ENCODE measurements at regions not wholly inside any gene's neighbourhood (a gene's known extent, or its start where the extent isn't known, plus 50 kb on each side); places are given as distances from the start of the nearest gene placed in this dataset.

DNA sequence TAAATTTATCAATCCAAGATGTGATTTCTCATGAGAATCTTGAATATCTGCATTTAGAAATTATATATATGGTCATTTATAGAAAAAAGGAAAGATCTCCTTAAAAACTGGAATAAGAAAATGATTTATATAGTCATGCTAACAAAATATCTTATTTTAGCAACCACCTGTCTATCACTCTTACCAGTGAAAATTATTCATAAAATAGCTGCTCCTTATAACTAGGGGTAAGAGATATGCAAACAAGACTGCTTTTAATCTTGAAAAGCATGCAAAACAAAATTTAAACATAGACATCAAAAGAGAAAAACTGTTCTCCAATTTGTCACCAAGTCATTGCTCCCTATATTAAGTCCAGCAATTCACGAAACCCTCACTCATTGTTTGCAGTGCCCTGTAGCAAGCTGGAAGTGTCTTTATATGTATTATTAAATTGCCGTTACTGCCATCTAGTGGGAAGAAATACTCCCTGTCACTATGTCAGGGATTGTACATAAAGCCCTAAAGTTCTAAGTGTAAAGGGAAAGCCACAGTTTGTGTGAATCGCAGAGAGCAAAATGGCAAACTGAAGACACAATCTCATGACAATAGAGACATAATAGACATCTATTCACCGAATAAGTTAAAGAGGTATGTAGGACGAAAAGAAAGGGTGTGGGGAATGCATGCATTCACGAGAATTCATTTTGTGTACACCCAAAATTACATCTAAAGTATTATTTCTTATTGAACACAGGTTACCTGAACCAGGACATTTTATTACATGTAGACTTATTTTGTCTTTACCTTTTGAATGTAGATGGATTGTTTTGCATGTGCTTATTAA lies 600.5 kb downstream of the USP25 start:
- Mint-ChIP-seq H3K27ac (peak overlapping the region; percentile 64), H3K9me3 (peaks cover 8% of the 10 kb centered on the region), H3K4me1 (peaks cover 37% of the 10 kb centered on the region), H3K4me3 (peak overlapping the region; percentile 16), H3K36me3 (peaks cover 23% of the 10 kb centered on the region), H3K27me3 (ENCODE audit: low read depth) (no peaks in the 10 kb centered on the region)
- no peak for DNase-seq (ENCODE audit: low spot score in 2 of 2, unreplicated experiment in 2 of 2)
- TF ChIP-seq, protein P1, sequence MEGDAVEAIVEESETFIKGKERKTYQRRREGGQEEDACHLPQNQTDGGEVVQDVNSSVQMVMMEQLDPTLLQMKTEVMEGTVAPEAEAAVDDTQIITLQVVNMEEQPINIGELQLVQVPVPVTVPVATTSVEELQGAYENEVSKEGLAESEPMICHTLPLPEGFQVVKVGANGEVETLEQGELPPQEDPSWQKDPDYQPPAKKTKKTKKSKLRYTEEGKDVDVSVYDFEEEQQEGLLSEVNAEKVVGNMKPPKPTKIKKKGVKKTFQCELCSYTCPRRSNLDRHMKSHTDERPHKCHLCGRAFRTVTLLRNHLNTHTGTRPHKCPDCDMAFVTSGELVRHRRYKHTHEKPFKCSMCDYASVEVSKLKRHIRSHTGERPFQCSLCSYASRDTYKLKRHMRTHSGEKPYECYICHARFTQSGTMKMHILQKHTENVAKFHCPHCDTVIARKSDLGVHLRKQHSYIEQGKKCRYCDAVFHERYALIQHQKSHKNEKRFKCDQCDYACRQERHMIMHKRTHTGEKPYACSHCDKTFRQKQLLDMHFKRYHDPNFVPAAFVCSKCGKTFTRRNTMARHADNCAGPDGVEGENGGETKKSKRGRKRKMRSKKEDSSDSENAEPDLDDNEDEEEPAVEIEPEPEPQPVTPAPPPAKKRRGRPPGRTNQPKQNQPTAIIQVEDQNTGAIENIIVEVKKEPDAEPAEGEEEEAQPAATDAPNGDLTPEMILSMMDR (IDR thresholded peaks at IDR 0.05; ENCODE audit: unreplicated experiment), result peak; percentile 57

DNA sequence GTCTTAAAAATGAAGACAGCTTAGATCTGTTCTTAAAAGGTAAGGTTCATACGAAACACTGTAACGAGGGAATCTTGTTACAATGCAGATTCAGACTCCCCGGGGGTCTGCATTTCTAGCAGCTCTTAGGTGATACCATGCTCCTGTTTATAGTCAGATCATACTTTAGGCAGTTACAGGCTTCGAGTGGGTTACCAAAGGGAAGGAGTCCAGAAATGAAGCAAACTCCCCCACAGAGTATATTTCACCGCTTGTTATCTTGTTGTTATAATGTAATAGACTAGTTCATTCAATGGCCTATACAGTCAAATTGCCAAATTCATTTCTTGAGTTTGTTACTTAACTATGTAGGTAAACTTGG lies 601.1 kb downstream of the USP25 start:
- H3K36me3 Mint-ChIP-seq, result peaks cover 25% of the 10 kb centered on the region
- no peaks in the 10 kb centered on the region for H3K27me3 Mint-ChIP-seq (ENCODE audit: low read depth)
- no peak for DNase-seq (ENCODE audit: low spot score in 2 of 2, unreplicated experiment in 2 of 2)
- peaks cover 37% of the 10 kb centered on the region for H3K4me1 Mint-ChIP-seq
- H3K27ac Mint-ChIP-seq, result peak overlapping the region; percentile 64
- TF ChIP-seq, protein P1 (IDR thresholded peaks at IDR 0.05; ENCODE audit: unreplicated experiment), result no peak
- peak overlapping the region; percentile 7 for H3K4me3 Mint-ChIP-seq
- peaks cover 8% of the 10 kb centered on the region for H3K9me3 Mint-ChIP-seq

DNA sequence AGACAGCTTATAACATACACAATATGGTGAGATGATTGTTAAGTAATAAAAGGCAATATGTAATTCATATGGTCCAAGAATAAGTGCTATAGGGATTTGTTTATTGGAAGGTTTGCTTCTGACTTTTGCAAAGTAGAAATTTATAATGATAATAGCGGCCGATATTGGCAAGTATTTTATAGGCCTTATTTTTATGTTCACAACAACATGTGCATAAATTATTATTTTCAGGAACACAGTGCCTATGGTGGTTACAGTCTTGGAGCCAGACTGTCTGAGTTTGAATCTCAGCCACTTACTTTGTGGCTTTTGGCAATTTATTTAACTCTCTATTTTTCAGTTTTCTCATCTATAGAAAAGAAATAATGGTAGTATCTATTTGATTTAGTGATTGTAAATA lies 607.5 kb downstream of the USP25 start:
- Mint-ChIP-seq H3K27me3 (ENCODE audit: low read depth) (no peaks in the 10 kb centered on the region), H3K27ac (no peak overlapping the region), H3K4me1 (peaks cover 6% of the 10 kb centered on the region), H3K36me3 (peaks cover 31% of the 10 kb centered on the region), H3K4me3 (no peak overlapping the region), H3K9me3 (peaks cover 11% of the 10 kb centered on the region)
- TF ChIP-seq, protein P1 (IDR thresholded peaks at IDR 0.05; ENCODE audit: unreplicated experiment), result no peak
- DNase-seq (ENCODE audit: low spot score in 2 of 2, unreplicated experiment in 2 of 2), result no peak

GRCh38 chr21:16342932-16343331 lies 613.1 kb downstream of the USP25 start:
- H3K9me3 Mint-ChIP-seq, result peaks cover 10% of the 10 kb centered on the region
- peaks cover 12% of the 10 kb centered on the region for H3K4me1 Mint-ChIP-seq
- H3K27ac Mint-ChIP-seq, result peak overlapping the region; percentile 4
- TF ChIP-seq, protein P1 (IDR thresholded peaks at IDR 0.05; ENCODE audit: unreplicated experiment), result no peak
- DNase-seq (ENCODE audit: low spot score in 2 of 2, unreplicated experiment in 2 of 2), result no peak
- no peaks in the 10 kb centered on the region for H3K27me3 Mint-ChIP-seq (ENCODE audit: low read depth)
- peaks cover 14% of the 10 kb centered on the region for H3K36me3 Mint-ChIP-seq
- H3K4me3 Mint-ChIP-seq, result no peak overlapping the region

- H3K4me3 Mint-ChIP-seq, result no peak overlapping the region
- peaks cover 11% of the 10 kb centered on the region for H3K9me3 Mint-ChIP-seq
These were observed 614.0 kb downstream of the USP25 start for GRCh38 chr21:16343776-16344175.

More at GRCh38 chr21:16343776-16344175, 614.0 kb downstream of the USP25 start:
- Mint-ChIP-seq H3K27ac (peak overlapping the region; percentile 16), H3K4me1 (peaks cover 12% of the 10 kb centered on the region), H3K27me3 (ENCODE audit: low read depth) (no peaks in the 10 kb centered on the region), H3K36me3 (peaks cover 12% of the 10 kb centered on the region)
- TF ChIP-seq, protein P1 (IDR thresholded peaks at IDR 0.05; ENCODE audit: unreplicated experiment), result no peak
- no peak for DNase-seq (ENCODE audit: low spot score in 2 of 2, unreplicated experiment in 2 of 2)

All from mesothelial cell of epicardium (in vitro differentiated cells).